Ovary (tissue), 7 donors: ENCODE measurements at regions not wholly inside any gene's neighbourhood (a gene's known extent, or its start where the extent isn't known, plus 50 kb on each side); places are given as distances from the start of the nearest gene placed in this dataset.

Source experiments
- DNase-seq, 5 donors: peaks; one replicate each; pipeline ENCODE4 v3.0.0-alpha.2; 2019 to 2020
- H3K27ac ChIP-seq, 2 donors: fragments of 200-600 bp; one replicate each; pipeline versions ENCODE4 v1.5.1 to v1.8.0; 2019 to 2022
- H3K27me3 ChIP-seq: fragments of 200-600 bp; one replicate; pipeline ENCODE4 v1.8.0; 2022
- H3K36me3 ChIP-seq: fragments of 200-600 bp; sonication (generic); one replicate; pipeline ENCODE4 v1.5.1; 2019
- H3K4me1 ChIP-seq: one replicate; pipeline ENCODE4 v1.8.1; 2013; ENCODE audit warnings: mild to moderate bottlenecking, moderate library complexity; ENCODE audit not compliant: insufficient read depth
- H3K4me3 ChIP-seq: fragments of 200-600 bp; sonication (generic); one replicate; pipeline ENCODE4 v1.5.1; 2017
- H3K9me3 ChIP-seq, 2 donors: fragments of 200-600 bp in 1 of 2; sonication (generic) in 1 of 2; one replicate each; pipeline versions ENCODE4 v1.5.1 to v1.8.1; 2013 to 2019; ENCODE audit warnings: mild to moderate bottlenecking in 1 of 2, moderate library complexity in 1 of 2
- CTCF ChIP-seq, 3 donors: fragments of 450-650 bp in 2 of 3; fragments of 200-600 bp in 1 of 3; IDR thresholded peaks; one replicate each; pipeline versions ENCODE4 v1.5.1 to v1.8.0; 2016 to 2022; ENCODE audit warnings: antibody characterized with exemption in 3 of 3, mild to moderate bottlenecking in 1 of 3
- EP300 ChIP-seq: sonication (generic); formaldehyde crosslinking; IDR thresholded peaks from one replicate; pipeline ENCODE4 v1.6.1; 2017; ENCODE audit warnings: antibody characterized with exemption
- POLR2A ChIP-seq: fragments of 450-650 bp; IDR thresholded peaks from one replicate; pipeline ENCODE4 v1.6.1; 2017; ENCODE audit warnings: antibody characterized with exemption, mild to moderate bottlenecking, moderate library complexity
- WGBS, 3 donors: extraction: QIAGEN DNeasy Blood & Tissue Kit in 1 of 3; methylation state at CpG; one replicate each; pipeline versions ENCODE4 v1.1.5 to v1.1.7; 2013 to 2017; 5-methylcytosine and 5-hydroxymethylcytosine counted together
- intact Hi-C, 4 donors: fragments of 100-400 bp; cut with DNase I; formaldehyde crosslinking; loops; one replicate each; pipeline versions ENCODE4 v1.11.0 to v1.15.1; 2022 to 2023
- donor health status: DM: no; HTN: no; CAD: no; lungs with moderate emphysema.
- donor health status: DM: no; HTN: no; CAD: no.
- donor health status: Bipolar disorder and iron deficiency.
- donor health status: DM: no; HTN: no; CAD: no.
- donor health status: DM: yes; HTN: yes; CAD: no.

- Histone ChIP-seq H3K4me3 (no peak overlapping the region), H3K27me3 (no peaks in the 10 kb centered on the region), H3K36me3 (no peaks in the 10 kb centered on the region), H3K4me1 (no peaks in the 10 kb centered on the region), H3K9me3 (no peaks in the 10 kb centered on the region), H3K27ac (no peak overlapping the region)
- 83 to 87% (median 84%) methylated on average over 3 of the region's 3 CpGs for WGBS, 3 donors
- no peak for TF ChIP-seq POLR2A
- no peak for TF ChIP-seq EP300
- TF ChIP-seq CTCF (IDR thresholded peaks at IDR 0.05) = no peak
- DNase-seq = no peak
- intact Hi-C loops = no loop called here
These were observed 655.8 kb upstream of the SEMA6A start for GRCh38 chr5:117230375-117230774.

- Histone ChIP-seq H3K4me3 (no peak overlapping the region), H3K27me3 (no peaks in the 10 kb centered on the region), H3K9me3 (no peaks in the 10 kb centered on the region), H3K36me3 (no peaks in the 10 kb centered on the region), H3K27ac (no peak overlapping the region), H3K4me1 (no peaks in the 10 kb centered on the region)
- TF ChIP-seq CTCF (IDR thresholded peaks at IDR 0.05) (no peak), EP300 (no peak), POLR2A (no peak)
- no peak for DNase-seq
- intact Hi-C loops = no loop called here
- 30 to 36% (median 31%) methylated on average over 1 of the region's 1 CpG for WGBS, 3 donors
These were observed 646.1 kb upstream of the SEMA6A start for GRCh38 chr5:117220730-117221129.

GRCh38 chr5:117218789-117219188 lies 644.2 kb upstream of the SEMA6A start:
- no peak for DNase-seq
- H3K27ac ChIP-seq = no peak overlapping the region
- no peaks in the 10 kb centered on the region for H3K4me1 ChIP-seq
- H3K9me3 ChIP-seq = no peaks in the 10 kb centered on the region
- TF ChIP-seq POLR2A (no peak), CTCF (IDR thresholded peaks at IDR 0.05) (no peak), EP300 (no peak)
- H3K27me3 ChIP-seq = no peaks in the 10 kb centered on the region
- no peaks in the 10 kb centered on the region for H3K36me3 ChIP-seq
- intact Hi-C loops = no loop called here
- no peak overlapping the region for H3K4me3 ChIP-seq
- WGBS, 3 donors = 76 to 85% (median 77%) methylated on average over 2 of the region's 2 CpGs

- 14 to 31% (median 19%) methylated on average over 1 of the region's 1 CpG for WGBS, 3 donors
- Histone ChIP-seq H3K4me3 (no peak overlapping the region), H3K4me1 (no peaks in the 10 kb centered on the region), H3K27me3 (no peaks in the 10 kb centered on the region), H3K9me3 (no peaks in the 10 kb centered on the region), H3K27ac (no peak overlapping the region), H3K36me3 (no peaks in the 10 kb centered on the region)
- no peak for TF ChIP-seq EP300
- no peak for TF ChIP-seq CTCF (IDR thresholded peaks at IDR 0.05)
- intact Hi-C loops = no loop called here
- DNase-seq = no peak
These were observed 638.2 kb upstream of the SEMA6A start for GRCh38 chr5:117212866-117213265.

- H3K9me3 ChIP-seq = no peaks in the 10 kb centered on the region
- DNase-seq = no peak
- intact Hi-C loops = no loop called here
- no peaks in the 10 kb centered on the region for H3K4me1 ChIP-seq
- no peaks in the 10 kb centered on the region for H3K27me3 ChIP-seq
- no peak overlapping the region for H3K27ac ChIP-seq
- H3K4me3 ChIP-seq = no peak overlapping the region
- no peak for TF ChIP-seq EP300
- TF ChIP-seq POLR2A = no peak
- TF ChIP-seq CTCF (IDR thresholded peaks at IDR 0.05) = no peak
- WGBS, 3 donors = 92 to 94% (median 92%) methylated on average over 1 of the region's 1 CpG
- no peaks in the 10 kb centered on the region for H3K36me3 ChIP-seq
These were observed 636.2 kb upstream of the SEMA6A start for GRCh38 chr5:117210796-117211195.
